ENCODE measurements at regions not wholly inside any gene's neighbourhood (a gene's known extent, or its start where the extent isn't known, plus 50 kb on each side); places are given as distances from the start of the nearest gene placed in this dataset.

- no peak for DNase-seq (ENCODE audit: insufficient read length, low spot score)
- FAIRE-seq, result no peak
Measured at GRCh38 chr5:42908086-42908485, 96.4 kb upstream of the SELENOP start.

DNA sequence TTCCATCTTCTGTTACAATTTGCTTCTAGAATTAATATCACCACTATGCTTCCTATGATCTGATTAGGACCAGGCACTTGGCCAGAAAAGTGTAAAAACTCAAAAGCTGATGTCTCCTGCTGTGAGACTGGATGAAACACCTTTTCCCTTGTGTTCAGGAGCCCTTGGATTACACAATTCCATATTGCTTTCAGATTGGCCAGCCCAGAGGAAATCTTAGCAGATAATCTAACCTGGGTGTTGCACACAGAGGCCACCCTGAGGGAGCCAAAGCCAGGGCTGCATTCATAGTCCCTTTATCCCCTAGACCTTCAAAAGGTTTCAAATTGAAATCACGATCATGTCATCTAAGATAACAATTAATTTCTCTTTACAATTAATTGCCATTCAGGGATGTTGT lies 94.1 kb upstream of the SELENOP start:
- DNase-seq (ENCODE audit: insufficient read length, low spot score) (no peak), FAIRE-seq (no peak)

GRCh38 chr5:42900734-42901133 lies 89.0 kb upstream of the SELENOP start:
- no peak for DNase-seq (ENCODE audit: insufficient read length, low spot score)
- no peak for FAIRE-seq

GRCh38 chr5:42898760-42899159 lies 87.1 kb upstream of the SELENOP start:
- no peak for FAIRE-seq
- no peak for DNase-seq (ENCODE audit: insufficient read length, low spot score)

GRCh38 chr5:42896523-42896922 lies 84.8 kb upstream of the SELENOP start:
- FAIRE-seq (no peak), DNase-seq (ENCODE audit: insufficient read length, low spot score) (no peak)

DNA sequence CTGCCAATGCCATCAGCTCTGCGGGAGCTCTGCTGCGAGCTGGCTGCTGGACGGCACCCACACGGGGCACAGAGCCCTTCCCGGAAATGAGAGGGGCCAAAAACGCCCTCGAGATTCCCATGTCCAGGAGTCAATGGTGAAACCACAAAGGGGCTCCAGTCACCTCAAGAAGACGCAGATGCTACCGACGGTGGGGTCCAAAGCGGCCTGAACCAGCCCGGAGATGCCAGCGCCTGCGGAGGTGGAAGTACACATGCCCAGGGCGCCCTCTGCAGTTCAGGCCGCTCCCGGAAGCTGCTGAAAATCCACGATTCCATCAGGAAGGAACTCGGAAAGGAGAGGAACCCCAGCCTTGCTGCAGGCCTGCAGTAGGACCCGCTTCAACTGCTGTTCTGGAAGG lies 82.4 kb upstream of the SELENOP start:
- FAIRE-seq (no peak), DNase-seq (ENCODE audit: insufficient read length, low spot score) (no peak)

GRCh38 chr5:42889311-42889933 lies 77.7 kb upstream of the SELENOP start:
- peak; percentile 42 for DNase-seq (ENCODE audit: insufficient read length, low spot score)
- FAIRE-seq, result peak; percentile 21

DNA sequence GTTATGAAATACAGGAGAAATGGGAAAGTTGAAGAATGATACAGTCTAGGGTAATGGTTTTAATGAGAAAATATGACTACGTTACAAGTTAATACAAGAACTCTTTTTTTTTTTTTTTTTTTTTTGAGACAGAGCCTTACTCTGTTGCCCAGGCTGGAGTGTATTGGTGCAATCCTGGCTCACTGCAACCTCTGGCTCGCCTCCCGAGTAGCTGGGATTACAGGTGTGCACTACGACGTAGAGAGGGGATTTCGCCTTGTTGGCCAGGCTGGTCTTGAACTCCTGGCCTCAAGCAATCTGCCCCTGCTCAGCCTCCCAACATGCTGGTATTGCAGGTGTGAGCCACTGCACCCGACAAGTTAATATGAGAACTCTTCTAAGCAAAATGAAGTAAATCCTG lies 77.1 kb upstream of the SELENOP start:
- FAIRE-seq (no peak), DNase-seq (ENCODE audit: insufficient read length, low spot score) (no peak)

DNA sequence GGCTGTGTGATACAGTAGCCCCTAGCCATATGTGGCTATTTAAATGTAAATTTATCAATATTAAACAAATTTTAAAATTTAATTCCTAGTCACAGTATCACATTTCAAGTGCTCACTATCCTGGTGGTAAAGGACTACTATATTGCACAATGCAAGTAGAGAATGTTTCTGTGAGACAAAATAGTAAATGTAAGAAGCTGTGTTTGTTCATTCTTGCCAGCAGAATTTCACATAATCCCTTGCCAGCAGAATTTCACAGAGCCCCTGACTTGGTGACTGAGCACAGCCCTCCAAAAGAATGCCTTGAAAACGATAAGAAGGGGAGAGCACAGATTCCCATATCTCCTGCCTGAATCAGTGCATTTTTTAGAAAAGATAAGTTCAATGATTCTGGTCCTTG lies 75.9 kb upstream of the SELENOP start:
- FAIRE-seq (no peak), DNase-seq (ENCODE audit: insufficient read length, low spot score) (no peak)

DNA sequence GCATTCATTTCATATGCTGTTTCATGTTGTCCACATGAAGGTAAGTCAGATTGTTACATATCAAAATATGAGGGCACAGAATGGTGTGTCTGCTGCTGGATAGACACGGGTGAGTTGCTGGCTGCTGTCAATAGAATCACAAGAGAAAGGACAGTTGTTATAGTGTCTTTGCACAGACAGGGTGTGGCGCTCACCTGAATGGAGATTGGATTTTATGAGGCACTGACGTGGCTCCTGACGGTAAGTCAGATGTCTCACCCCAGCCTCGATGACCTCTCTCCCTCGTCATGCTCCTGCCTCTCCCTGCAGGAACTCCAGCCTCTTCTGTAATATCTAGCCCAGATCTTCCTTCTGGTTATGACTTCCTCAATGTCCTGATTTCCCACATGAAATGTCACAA lies 75.4 kb upstream of the SELENOP start:
- FAIRE-seq (no peak), DNase-seq (ENCODE audit: insufficient read length, low spot score) (no peak)

DNA sequence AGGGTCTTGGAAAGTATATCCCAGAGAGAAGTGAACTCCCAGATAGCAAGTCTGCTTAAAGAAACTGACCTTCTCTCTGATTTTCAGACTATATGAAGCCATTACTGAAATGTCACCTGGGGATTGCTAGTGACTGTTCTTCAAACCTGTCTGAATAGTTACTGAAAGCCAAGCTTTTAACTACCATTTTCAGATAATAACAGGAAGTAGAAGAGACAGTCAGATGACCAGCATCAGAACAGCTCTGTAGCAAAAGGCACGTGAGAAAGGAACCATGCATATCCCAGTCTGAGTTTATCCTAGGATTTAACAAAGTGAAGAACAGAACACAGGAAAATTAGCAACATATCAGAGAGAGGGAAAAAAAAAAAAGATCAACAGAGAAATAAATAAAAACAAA lies 74.9 kb upstream of the SELENOP start:
- DNase-seq (ENCODE audit: insufficient read length, low spot score), result no peak
- FAIRE-seq, result no peak

- no peak for FAIRE-seq
- DNase-seq (ENCODE audit: insufficient read length, low spot score), result no peak
Measured at GRCh38 chr5:42884326-42884725, 72.6 kb upstream of the SELENOP start.

DNA sequence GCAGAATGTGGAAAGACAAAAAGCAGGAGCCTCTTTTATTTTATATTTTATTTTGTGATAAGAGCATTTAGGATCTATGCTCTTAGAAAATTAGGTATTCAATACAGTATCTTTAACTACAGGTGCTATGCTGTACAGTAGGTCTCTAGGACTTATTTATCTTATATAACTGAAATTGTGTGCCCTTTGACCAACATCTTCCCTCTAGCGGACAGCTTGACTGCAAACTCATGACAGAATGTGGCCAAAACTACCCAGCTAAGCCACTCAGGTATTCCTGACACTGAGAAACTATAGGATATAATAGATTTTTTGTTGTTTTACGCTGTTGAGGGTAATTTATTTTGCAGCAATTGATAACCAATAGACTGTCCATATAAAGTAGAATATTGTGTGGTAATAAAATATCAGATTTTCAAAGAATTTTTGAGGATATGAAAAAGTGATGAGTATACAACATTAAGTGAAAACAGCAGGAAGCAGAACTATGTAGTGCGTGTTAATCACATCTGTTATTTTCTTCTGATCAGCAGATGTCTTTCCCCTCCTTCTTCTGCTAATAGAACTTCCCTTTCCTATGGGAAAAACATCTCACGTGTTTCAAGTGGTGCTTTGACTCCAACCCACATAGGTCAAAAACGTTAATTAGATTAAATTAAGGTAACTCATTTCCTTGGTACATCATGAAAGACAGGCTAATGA lies 69.9 kb upstream of the SELENOP start:
- FAIRE-seq, result no peak
- DNase-seq (ENCODE audit: insufficient read length, low spot score), result no peak

DNA sequence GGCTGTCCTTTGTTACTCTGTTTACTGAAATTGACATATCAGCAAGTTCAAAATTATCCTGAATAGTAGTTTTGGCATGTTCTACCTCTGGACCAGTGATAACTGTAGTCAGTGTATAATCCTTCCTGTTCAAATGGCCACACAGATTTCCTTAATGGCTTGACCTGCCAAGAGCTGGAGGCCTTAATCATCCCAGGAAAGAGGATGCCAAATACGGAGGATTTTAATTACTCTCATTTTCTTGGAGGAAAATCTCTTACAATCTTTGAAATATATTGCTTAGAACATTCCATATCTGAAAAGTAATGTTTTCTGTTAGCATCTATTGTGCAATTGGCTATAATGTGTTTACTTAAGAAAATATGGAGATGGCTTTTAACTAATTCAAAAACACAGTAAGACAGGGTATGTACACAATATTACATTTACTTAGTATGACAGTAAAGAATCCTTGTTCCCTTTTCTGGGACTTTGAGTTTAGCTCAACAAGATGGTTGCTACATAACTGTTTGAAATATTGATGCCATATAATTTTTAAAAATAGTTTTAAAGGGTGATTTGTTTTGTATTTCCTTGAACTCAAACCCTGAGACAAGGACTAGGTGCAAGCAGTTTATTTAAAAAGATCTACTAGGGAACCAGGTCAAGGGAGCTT lies 68.9 kb upstream of the SELENOP start:
- DNase-seq (ENCODE audit: insufficient read length, low spot score), result no peak
- FAIRE-seq, result no peak

- no peak for FAIRE-seq
Measured at GRCh38 chr5:42879291-42879690, 67.6 kb upstream of the SELENOP start.

GRCh38 chr5:42878550-42878949 lies 66.9 kb upstream of the SELENOP start:
- DNase-seq (ENCODE audit: insufficient read length, low spot score), result no peak
- FAIRE-seq, result no peak

More at GRCh38 chr5:42879291-42879690, 67.6 kb upstream of the SELENOP start:
- DNase-seq (ENCODE audit: insufficient read length, low spot score), result no peak

GRCh38 chr5:42878041-42878440 lies 66.3 kb upstream of the SELENOP start:
- DNase-seq (ENCODE audit: insufficient read length, low spot score), result no peak
- no peak for FAIRE-seq

GRCh38 chr5:42877431-42877830 lies 65.7 kb upstream of the SELENOP start:
- DNase-seq (ENCODE audit: insufficient read length, low spot score), result no peak
- no peak for FAIRE-seq

DNA sequence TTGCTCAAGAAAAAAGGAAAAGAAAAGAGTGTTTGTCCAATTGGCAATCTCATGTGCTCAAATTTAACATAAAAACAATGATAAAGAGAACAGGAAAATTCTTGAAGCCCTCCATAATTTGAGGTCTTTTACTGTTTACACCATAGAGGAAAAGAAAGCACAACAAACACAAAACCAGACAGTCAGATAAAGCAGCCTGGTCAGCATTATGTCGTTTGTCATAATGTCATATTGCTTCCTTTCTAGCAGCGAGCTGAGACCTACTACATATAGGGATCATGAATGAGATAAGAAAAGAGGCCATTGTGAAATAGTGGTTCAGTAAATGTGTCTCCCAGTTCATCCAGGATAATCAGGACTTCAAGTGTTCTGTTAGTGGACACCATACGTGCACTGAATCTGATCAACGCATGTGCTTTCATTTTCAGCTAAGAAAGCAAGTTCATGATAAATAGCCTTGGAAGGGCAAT lies 64.7 kb upstream of the SELENOP start:
- FAIRE-seq, result peak; percentile 28

GRCh38 chr5:42875785-42876374 lies 64.2 kb upstream of the SELENOP start:
- FAIRE-seq (no peak), DNase-seq (ENCODE audit: insufficient read length, low spot score) (no peak)

More for the DNA sequence above, 64.7 kb upstream of the SELENOP start:
- DNase-seq (ENCODE audit: insufficient read length, low spot score), result no peak

- DNase-seq (ENCODE audit: insufficient read length, low spot score) (no peak), FAIRE-seq (no peak)
Measured at GRCh38 chr5:42875211-42875610, 63.5 kb upstream of the SELENOP start.

Data from GM19239 (cell line).